ENCODE measurements at regions not wholly inside any gene's neighbourhood (a gene's known extent, or its start where the extent isn't known, plus 50 kb on each side); places are given as distances from the start of the nearest gene placed in this dataset.

GRCh38 chr16:73515616-73516015 lies 467.7 kb upstream of the ZFHX3 start:
- H3K9me2 ChIP-seq (replicated peaks; ENCODE audit: insufficient read depth), result no peaks in the 10 kb centered on the region
- WGBS (ENCODE audit: low lambda C conversion rate, missing lambda C conversion rate), result 84% methylated on average over 4 of the region's 4 CpGs
- H2AFZ ChIP-seq, result no peak overlapping the region
- no peaks in the 10 kb centered on the region for H3K79me2 ChIP-seq
- TF ChIP-seq EZH2 (IDR thresholded peaks at IDR 0.05; ENCODE audit: borderline replicate concordance) (no peak), CTCF (IDR thresholded peaks at IDR 0.05; ENCODE audit: poor library complexity) (no peak), EZH2phosphoT487 (IDR thresholded peaks at IDR 0.05; ENCODE audit: low read depth, severe bottlenecking, unreplicated experiment) (no peak)
- no peaks in the 10 kb centered on the region for H3K36me3 ChIP-seq (replicated peaks; ENCODE audit: insufficient read depth, low read depth)
- H3K27ac ChIP-seq, result no peak overlapping the region
- H3K4me2 ChIP-seq, result no peak overlapping the region
- H3K27me3 ChIP-seq, result no peaks in the 10 kb centered on the region
- no peak overlapping the region for H3K4me3 ChIP-seq
- no peaks in the 10 kb centered on the region for H3K9me3 ChIP-seq (ENCODE audit: low read depth)
- no peaks in the 10 kb centered on the region for H3K4me1 ChIP-seq (ENCODE audit: insufficient read depth)
- DNase-seq (ENCODE audit: low spot score), result no peak
- no peaks in the 10 kb centered on the region for H4K20me1 ChIP-seq (ENCODE audit: insufficient read depth, poor library complexity, severe bottlenecking)

GRCh38 chr16:73510852-73511251 lies 462.9 kb upstream of the ZFHX3 start:
- Histone ChIP-seq H3K4me3 (no peak overlapping the region), H3K27ac (no peak overlapping the region), H3K9me3 (ENCODE audit: low read depth) (no peaks in the 10 kb centered on the region), H2AFZ (no peak overlapping the region), H3K36me3 (replicated peaks; ENCODE audit: insufficient read depth, low read depth) (no peaks in the 10 kb centered on the region), H3K79me2 (no peaks in the 10 kb centered on the region), H4K20me1 (ENCODE audit: insufficient read depth, poor library complexity, severe bottlenecking) (no peaks in the 10 kb centered on the region), H3K9me2 (replicated peaks; ENCODE audit: insufficient read depth) (no peaks in the 10 kb centered on the region), H3K27me3 (no peaks in the 10 kb centered on the region), H3K4me2 (no peak overlapping the region), H3K4me1 (ENCODE audit: insufficient read depth) (no peaks in the 10 kb centered on the region)
- DNase-seq (ENCODE audit: low spot score), result no peak
- TF ChIP-seq EZH2 (IDR thresholded peaks at IDR 0.05; ENCODE audit: borderline replicate concordance), result no peak
- TF ChIP-seq EZH2phosphoT487 (IDR thresholded peaks at IDR 0.05; ENCODE audit: low read depth, severe bottlenecking, unreplicated experiment), result no peak
- TF ChIP-seq CTCF (IDR thresholded peaks at IDR 0.05; ENCODE audit: poor library complexity), result no peak
- WGBS (ENCODE audit: low lambda C conversion rate, missing lambda C conversion rate), result 95% methylated on average over 3 of the region's 3 CpGs

- Histone ChIP-seq H3K36me3 (replicated peaks; ENCODE audit: insufficient read depth, low read depth) (no peaks in the 10 kb centered on the region), H3K27me3 (no peaks in the 10 kb centered on the region), H2AFZ (no peak overlapping the region), H3K9me2 (replicated peaks; ENCODE audit: insufficient read depth) (no peaks in the 10 kb centered on the region), H3K4me1 (ENCODE audit: insufficient read depth) (no peaks in the 10 kb centered on the region), H3K79me2 (no peaks in the 10 kb centered on the region), H3K4me2 (no peak overlapping the region), H3K9me3 (ENCODE audit: low read depth) (no peaks in the 10 kb centered on the region), H3K4me3 (no peak overlapping the region), H4K20me1 (ENCODE audit: insufficient read depth, poor library complexity, severe bottlenecking) (no peaks in the 10 kb centered on the region), H3K27ac (no peak overlapping the region)
- TF ChIP-seq EZH2 (IDR thresholded peaks at IDR 0.05; ENCODE audit: borderline replicate concordance) (no peak), CTCF (IDR thresholded peaks at IDR 0.05; ENCODE audit: poor library complexity) (no peak), EZH2phosphoT487 (IDR thresholded peaks at IDR 0.05; ENCODE audit: low read depth, severe bottlenecking, unreplicated experiment) (no peak)
- DNase-seq (ENCODE audit: low spot score), result no peak
- WGBS (ENCODE audit: low lambda C conversion rate, missing lambda C conversion rate), result 91% methylated on average over 13 of the region's 13 CpGs
Observed at GRCh38 chr16:73506568-73507056, 458.7 kb upstream of the ZFHX3 start.

GRCh38 chr16:73505577-73505976 lies 457.6 kb upstream of the ZFHX3 start:
- Histone ChIP-seq H3K9me3 (ENCODE audit: low read depth) (no peaks in the 10 kb centered on the region), H3K4me3 (no peak overlapping the region), H3K36me3 (replicated peaks; ENCODE audit: insufficient read depth, low read depth) (no peaks in the 10 kb centered on the region), H3K4me1 (ENCODE audit: insufficient read depth) (no peaks in the 10 kb centered on the region), H3K9me2 (replicated peaks; ENCODE audit: insufficient read depth) (no peaks in the 10 kb centered on the region), H4K20me1 (ENCODE audit: insufficient read depth, poor library complexity, severe bottlenecking) (no peaks in the 10 kb centered on the region), H3K79me2 (no peaks in the 10 kb centered on the region), H3K27me3 (no peaks in the 10 kb centered on the region), H3K27ac (no peak overlapping the region), H2AFZ (no peak overlapping the region), H3K4me2 (no peak overlapping the region)
- WGBS (ENCODE audit: low lambda C conversion rate, missing lambda C conversion rate), result 78% methylated on average over 5 of the region's 5 CpGs
- TF ChIP-seq CTCF (IDR thresholded peaks at IDR 0.05; ENCODE audit: poor library complexity) (no peak), EZH2phosphoT487 (IDR thresholded peaks at IDR 0.05; ENCODE audit: low read depth, severe bottlenecking, unreplicated experiment) (no peak), EZH2 (IDR thresholded peaks at IDR 0.05; ENCODE audit: borderline replicate concordance) (no peak)
- no peak for DNase-seq (ENCODE audit: low spot score)
